GM12891 (cell line): ENCODE measurements at regions not wholly inside any gene's neighbourhood (a gene's known extent, or its start where the extent isn't known, plus 50 kb on each side); places are given as distances from the start of the nearest gene placed in this dataset.

ENCODE experiments used
- DNase-seq: peaks from one replicate; pipeline ENCODE4 v3.0.0; 2011; ENCODE audit warnings: low spot score; ENCODE audit not compliant: insufficient read length
- FAIRE-seq: peaks from 2 replicates; lab custom pipeline; 2011; peaks lifted over from hg19 to GRCh38; lab: Jason Lieb, UNC
- PAX5 ChIP-seq: IDR thresholded peaks from 2 replicates; pipeline ENCODE4 v1.6.1; 2011; ENCODE audit warnings: low read length, moderate library complexity, mild to moderate bottlenecking; ENCODE audit not compliant: insufficient read depth, severe bottlenecking
- POLR2A ChIP-seq: IDR thresholded peaks from 2 replicates; pipeline ENCODE4 v1.6.1; 2011; ENCODE audit warnings: low read depth, low read length, control low read depth
- POLR2AphosphoS5 ChIP-seq: IDR thresholded peaks from 2 replicates; pipeline ENCODE4 v1.6.1; 2011; ENCODE audit warnings: low read depth, low read length, control low read depth
- POU2F2 ChIP-seq: IDR thresholded peaks from 2 replicates; pipeline ENCODE4 v1.6.1; 2011; ENCODE audit warnings: low read depth, mild to moderate bottlenecking, control low read depth, low read length, moderate library complexity
- SPI1 ChIP-seq: IDR thresholded peaks from 2 replicates; pipeline ENCODE4 v1.6.1; 2011; ENCODE audit warnings: low read depth, low read length, control low read depth
- TAF1 ChIP-seq: IDR thresholded peaks from 2 replicates; pipeline ENCODE4 v1.6.1; 2011; ENCODE audit warnings: low read depth, low read length, control low read depth

GRCh38 chr9:26271495-26272122 lies 593.4 kb upstream of the TUSC1 start:
- TF ChIP-seq PAX5 (no peak), POLR2A (no peak), POU2F2 (no peak), TAF1 (no peak), SPI1 (no peak)
- DNase-seq (no peak), FAIRE-seq (no peak)

DNA sequence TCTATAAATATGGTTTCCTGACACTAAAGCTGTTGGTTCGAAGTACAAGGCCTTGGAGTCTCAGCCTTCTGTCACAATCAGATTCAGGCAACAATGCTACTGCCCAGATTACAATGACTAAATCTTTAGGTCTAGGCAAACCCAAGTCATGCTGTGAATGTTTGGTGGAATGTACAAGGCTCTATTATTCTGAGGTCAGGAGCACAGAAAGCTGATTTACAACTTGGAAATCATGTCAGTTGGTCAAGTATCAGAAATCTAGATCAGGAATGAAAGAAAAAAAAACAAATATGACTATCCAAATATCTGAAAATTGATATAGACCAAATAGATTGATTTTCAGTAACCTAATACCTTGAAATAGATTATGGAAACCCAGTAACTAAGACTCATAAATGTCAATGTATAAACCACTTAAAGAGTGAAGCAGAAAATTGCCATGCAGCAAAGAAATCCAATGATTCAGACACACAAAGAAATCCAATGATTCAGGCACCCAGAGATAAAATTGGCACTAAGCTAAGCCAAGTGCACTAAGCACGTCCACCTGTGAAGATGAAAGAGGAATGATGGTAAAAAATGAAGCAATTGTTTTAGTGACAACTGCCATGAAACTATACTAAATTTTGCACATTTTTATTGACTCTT lies 588.0 kb upstream of the TUSC1 start:
- FAIRE-seq = no peak
- TF ChIP-seq TAF1 = no peak
- TF ChIP-seq POU2F2 = no peak
- no peak for TF ChIP-seq POLR2AphosphoS5
- TF ChIP-seq SPI1 = no peak
- no peak for TF ChIP-seq POLR2A
- no peak for TF ChIP-seq PAX5
- DNase-seq = no peak

- FAIRE-seq = no peak
- no peak for DNase-seq
- no peak for TF ChIP-seq POLR2A
Measured at GRCh38 chr9:26264709-26265601, 586.7 kb upstream of the TUSC1 start.

DNA sequence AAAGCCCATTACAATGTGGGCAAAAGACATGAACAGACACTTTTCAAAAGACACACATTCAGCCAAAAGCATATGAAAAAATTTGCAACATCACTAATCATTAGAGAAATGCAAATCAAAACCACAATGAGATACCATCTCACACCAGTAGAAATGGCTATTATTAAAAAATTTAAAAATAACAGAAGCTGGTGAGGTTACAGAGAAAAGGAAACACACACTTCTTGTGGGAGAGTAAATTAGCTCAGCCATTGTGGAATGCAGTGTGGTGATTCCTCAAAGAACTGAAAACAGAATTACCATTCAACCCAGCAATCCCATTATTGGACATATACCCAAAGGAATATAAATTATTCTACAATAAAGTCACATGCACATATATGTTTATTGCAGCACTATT lies 585.2 kb upstream of the TUSC1 start:
- no peak for DNase-seq
- no peak for FAIRE-seq
- TF ChIP-seq POU2F2 (no peak), PAX5 (no peak), SPI1 (no peak)

DNA sequence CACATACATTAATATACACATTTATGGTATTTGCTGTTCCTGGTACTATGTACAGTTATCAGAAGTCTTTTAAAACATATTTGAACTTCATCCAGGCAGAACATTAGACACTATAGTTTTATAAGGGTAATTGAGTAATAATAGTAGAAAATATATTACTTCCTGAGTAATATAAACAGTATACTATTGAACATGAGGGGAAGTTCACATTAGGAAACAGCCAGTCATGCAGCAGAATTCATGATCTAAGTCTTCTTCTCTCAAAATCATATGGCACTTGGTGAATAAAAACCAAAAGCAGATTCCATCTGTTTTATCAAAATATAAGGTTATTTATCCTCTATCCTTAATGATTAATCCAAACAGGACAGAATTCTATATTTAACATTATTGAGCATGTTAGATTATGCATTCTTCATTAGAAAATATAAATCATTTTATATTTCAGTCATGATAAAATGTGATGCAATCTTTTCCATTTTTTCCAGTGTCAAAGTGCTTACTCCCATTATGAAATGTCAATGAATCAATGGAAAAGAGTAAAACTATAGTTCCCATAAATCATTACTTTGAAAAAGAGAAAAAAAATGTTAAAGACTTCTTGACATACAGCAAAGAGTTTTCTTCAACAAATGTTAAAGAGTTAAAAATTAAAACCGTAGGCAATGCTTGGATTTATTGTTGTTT lies 584.3 kb upstream of the TUSC1 start:
- DNase-seq (no peak), FAIRE-seq (no peak)
- TF ChIP-seq POLR2A (no peak), POLR2AphosphoS5 (no peak), POU2F2 (no peak), SPI1 (no peak), PAX5 (no peak), TAF1 (no peak)

DNA sequence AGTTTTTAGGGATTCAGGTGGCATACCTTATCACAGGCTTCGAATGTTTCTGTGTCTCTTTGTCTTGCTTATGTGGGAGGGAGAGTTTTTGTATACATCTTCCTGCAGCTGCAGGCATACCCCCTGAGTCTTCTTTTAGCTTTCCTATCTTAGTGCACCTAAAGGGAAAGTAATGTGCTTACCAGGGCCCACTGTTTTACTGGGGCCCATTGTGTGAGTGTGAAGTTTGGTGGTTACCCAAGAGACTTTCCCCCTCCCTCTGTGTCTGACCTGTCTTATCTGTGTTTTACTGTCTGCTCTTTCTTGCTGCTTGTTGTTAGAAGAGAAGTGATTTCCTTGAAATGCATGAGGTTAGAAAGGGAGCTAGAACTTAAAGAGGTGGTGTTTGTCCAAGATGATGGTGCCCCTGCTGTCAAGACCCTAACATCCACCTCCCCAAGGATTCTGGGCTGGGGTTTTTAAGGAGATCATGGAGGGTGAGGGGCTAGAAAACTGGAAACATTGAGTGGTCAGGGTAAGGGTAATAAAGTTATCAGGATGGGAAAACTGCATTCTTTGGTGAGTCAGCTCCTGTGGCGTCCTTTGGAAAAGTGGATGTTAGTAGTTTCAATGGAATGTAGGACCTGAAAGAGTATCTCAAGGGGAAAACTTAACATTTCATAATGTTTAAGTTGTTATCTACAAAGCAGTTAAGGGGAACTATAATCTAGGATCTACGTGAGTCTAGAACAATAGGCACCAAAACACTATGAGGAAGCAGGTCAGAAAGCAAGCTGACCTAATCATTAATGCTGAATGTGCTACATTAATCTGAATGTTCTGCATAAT lies 583.5 kb upstream of the TUSC1 start:
- FAIRE-seq (no peak), DNase-seq (no peak)
- no peak for TF ChIP-seq TAF1
- TF ChIP-seq POU2F2 = no peak
- TF ChIP-seq POLR2AphosphoS5 = no peak
- no peak for TF ChIP-seq SPI1
- TF ChIP-seq POLR2A = no peak
- TF ChIP-seq PAX5 = no peak

DNA sequence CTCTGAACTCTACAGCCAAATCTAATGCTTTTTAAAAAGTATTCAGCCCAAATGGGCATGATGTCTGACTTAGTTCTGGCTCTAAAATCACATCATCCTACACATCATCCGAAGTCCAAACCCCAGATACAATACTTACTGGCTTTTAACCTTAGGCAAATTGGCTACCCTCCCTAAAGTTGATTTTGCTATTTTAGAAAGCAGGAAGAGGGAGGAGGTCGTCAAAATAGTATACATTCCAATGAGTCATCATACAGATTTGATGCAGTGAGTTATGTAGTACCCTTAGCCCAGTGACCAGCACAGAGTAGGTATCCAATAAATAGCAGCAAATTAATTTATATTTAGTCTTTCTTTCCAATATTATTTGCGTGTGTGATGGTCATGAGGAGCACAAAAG lies 582.0 kb upstream of the TUSC1 start:
- FAIRE-seq (no peak), DNase-seq (no peak)
- TF ChIP-seq PAX5 (no peak), SPI1 (no peak), TAF1 (no peak), POU2F2 (no peak), POLR2A (no peak), POLR2AphosphoS5 (no peak)

DNA sequence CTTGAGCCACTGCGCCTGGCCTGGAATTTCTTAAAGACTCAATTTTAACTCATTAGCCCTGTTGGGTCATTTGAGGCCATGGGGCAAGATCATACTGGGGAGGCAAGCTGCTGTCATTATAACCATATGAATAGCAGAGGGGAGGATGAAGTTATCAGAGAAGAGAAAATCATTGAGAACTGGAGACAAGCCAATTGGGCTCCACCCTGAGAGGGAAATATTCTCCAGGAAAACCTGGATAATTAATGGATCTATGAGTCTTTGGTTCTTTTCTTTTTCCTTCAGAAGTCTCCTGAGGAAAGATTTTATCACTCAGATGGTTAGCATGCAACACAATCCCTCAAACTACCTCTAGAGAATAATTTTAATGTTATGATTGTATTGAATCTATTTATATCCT lies 569.6 kb upstream of the TUSC1 start:
- FAIRE-seq = no peak
- no peak for DNase-seq
- TF ChIP-seq POU2F2 = no peak
- no peak for TF ChIP-seq TAF1
- TF ChIP-seq POLR2A = no peak
- TF ChIP-seq SPI1 = no peak
- no peak for TF ChIP-seq POLR2AphosphoS5
